Activated CD8-positive, alpha-beta memory T cell treated with anti-CD3 and anti-CD28 coated beads for 48 hours (primary cell): ENCODE measurements at regions not wholly inside any gene's neighbourhood (a gene's known extent, or its start where the extent isn't known, plus 50 kb on each side); places are given as distances from the start of the nearest gene placed in this dataset.

Source experiments
- DNase-seq, 3 experiments: peaks; one replicate each; pipeline ENCODE4 v3.0.0-alpha.2; 2020; ENCODE audit warnings: low read depth in 2 of 3, low spot score in 2 of 3

GRCh38 chr6:138607478-138608433 is 108.5 kb upstream of the NHSL1 start:
- no peak for DNase-seq

- DNase-seq = no peak
Measured at GRCh38 chr6:138608896-138609295, 109.6 kb upstream of the NHSL1 start.

- no peak for DNase-seq
Measured at GRCh38 chr6:138609801-138610430, 110.6 kb upstream of the NHSL1 start.

GRCh38 chr6:138610816-138611215 is 111.5 kb upstream of the NHSL1 start:
- no peak for DNase-seq

GRCh38 chr6:138614151-138614550 is 114.9 kb upstream of the NHSL1 start:
- no peak for DNase-seq

GRCh38 chr6:138618168-138618567 is 118.9 kb upstream of the NHSL1 start:
- DNase-seq = no peak

- no peak for DNase-seq
Measured at GRCh38 chr6:138620630-138621029, 121.3 kb upstream of the NHSL1 start.

GRCh38 chr6:138622967-138623366 is 123.7 kb upstream of the NHSL1 start:
- no peak for DNase-seq

- DNase-seq = no peak
Measured at GRCh38 chr6:138631566-138631965, 132.3 kb upstream of the NHSL1 start.

GRCh38 chr6:138637822-138638221 is 135.7 kb upstream of the CCDC28A start:
- no peak for DNase-seq

GRCh38 chr6:138638604-138639003 is 135.0 kb upstream of the CCDC28A start:
- DNase-seq = no peak

GRCh38 chr6:138640028-138640427 is 133.5 kb upstream of the CCDC28A start:
- no peak for DNase-seq

- no peak for DNase-seq
Measured at GRCh38 chr6:138643210-138643609, 130.4 kb upstream of the CCDC28A start.

- no peak for DNase-seq
Measured at GRCh38 chr6:138645976-138646640, 127.5 kb upstream of the CCDC28A start.

- DNase-seq = no peak
Measured at GRCh38 chr6:138647006-138647405, 126.6 kb upstream of the CCDC28A start.

- no peak for DNase-seq
Measured at GRCh38 chr6:138648127-138648526, 125.4 kb upstream of the CCDC28A start.

- DNase-seq = no peak
Measured at GRCh38 chr6:138651491-138651890, 122.1 kb upstream of the CCDC28A start.

- no peak for DNase-seq
Measured at GRCh38 chr6:138652824-138653223, 120.7 kb upstream of the CCDC28A start.

GRCh38 chr6:138653435-138653834 is 120.1 kb upstream of the CCDC28A start:
- DNase-seq = no peak

- DNase-seq = no peak
Measured at GRCh38 chr6:138654715-138655634, 118.6 kb upstream of the CCDC28A start.

GRCh38 chr6:138655828-138656227 is 117.7 kb upstream of the CCDC28A start:
- no peak for DNase-seq
